HG02884 (cell line): ENCODE measurements at regions not wholly inside any gene's neighbourhood (a gene's known extent, or its start where the extent isn't known, plus 50 kb on each side); places are given as distances from the start of the nearest gene placed in this dataset.
"Not testable (repeated sequence)": the region's sequence is repeated elsewhere in the genome, so short reads cannot be mapped to it uniquely, and the experiment has no call there.

Experiments
- ATAC-seq: cut with Tn5 transposase; IDR thresholded peaks from one replicate; pipeline ENCODE4 v1.9.1; 2021; ENCODE audit warnings: mild to moderate bottlenecking, moderate library complexity; ENCODE audit not compliant: unreplicated experiment

- ATAC-seq, result not testable (repeated sequence)
These were observed 51.5 kb upstream of the CDC42EP3 start for GRCh38 chr2:37722971-37723370.

DNA sequence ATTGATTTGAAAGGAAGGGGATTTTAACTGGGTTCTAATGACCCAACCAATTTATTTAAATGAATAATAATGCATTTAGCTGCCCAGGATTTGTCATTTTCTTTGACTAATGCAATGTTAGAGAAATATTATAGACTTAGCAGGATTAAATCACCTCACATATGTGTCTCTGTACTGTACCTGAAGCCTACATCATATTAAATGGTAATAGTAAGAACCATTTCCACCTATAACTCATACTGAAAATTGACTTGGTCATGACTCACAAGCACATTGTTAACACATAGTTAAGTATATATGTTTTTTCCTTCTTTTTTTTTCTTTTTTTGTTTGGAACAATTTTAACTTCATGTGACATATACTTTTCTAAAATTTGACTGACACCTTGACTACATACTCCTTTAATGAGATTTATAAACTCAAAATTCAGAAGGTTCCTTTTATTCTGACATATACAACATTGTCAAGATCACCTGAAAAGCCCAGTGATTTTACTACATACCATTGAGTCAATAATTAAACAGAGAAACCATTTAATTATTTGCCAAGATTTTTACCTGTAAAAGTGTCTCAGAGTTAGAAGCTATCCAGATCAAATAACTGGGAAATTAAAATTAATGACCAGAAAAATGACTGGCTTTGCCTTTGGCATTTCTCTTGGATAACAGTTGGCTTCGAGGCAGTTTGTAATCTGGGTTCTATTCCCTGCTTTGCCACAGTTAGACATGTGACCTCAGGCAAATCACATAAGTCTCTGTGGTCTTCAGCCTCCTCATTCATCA is 58.8 kb upstream of the CDC42EP3 start:
- ATAC-seq, result no peak

DNA sequence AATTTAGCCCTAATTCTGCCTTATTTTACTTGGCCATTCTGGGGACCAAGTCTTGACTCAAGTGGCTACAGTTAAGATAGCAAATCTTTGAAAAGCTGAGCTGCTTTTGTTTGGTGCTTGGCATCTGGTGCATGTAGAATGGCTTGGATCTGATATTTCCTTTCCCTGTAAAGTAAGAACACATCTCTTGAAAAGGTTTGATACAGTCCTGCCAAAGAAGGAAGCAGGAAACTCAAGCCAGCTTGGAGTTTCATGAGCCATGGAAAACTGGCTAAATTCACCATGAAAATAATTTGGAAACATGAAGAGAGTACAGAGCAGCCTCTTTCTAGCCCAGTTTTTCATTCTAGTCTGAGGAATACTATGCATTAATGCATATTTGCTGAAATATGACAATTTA is 61.0 kb upstream of the CDC42EP3 start:
- not testable (repeated sequence) for ATAC-seq

DNA sequence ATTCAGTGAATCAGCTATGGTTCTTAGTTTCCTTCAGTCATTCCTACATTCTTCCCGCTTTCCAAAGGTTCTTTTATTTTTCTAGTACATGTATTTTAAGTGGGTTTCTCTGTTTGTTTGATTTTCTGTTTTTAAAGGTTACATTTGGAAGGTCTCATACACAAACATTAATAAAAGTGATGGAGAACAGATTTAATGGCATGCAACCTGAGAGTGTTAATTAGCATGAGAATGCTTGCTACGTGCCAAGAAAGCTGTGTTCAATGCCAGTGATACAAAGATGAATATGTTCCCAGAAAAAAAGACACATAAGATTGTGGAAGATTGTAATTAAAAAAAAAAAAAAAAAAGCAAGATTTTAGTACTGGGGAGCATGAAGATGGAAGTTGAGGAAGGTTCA is 61.8 kb upstream of the CDC42EP3 start:
- ATAC-seq, result no peak

GRCh38 chr2:37733955-37734354 is 62.5 kb upstream of the CDC42EP3 start:
- not testable (repeated sequence) for ATAC-seq

DNA sequence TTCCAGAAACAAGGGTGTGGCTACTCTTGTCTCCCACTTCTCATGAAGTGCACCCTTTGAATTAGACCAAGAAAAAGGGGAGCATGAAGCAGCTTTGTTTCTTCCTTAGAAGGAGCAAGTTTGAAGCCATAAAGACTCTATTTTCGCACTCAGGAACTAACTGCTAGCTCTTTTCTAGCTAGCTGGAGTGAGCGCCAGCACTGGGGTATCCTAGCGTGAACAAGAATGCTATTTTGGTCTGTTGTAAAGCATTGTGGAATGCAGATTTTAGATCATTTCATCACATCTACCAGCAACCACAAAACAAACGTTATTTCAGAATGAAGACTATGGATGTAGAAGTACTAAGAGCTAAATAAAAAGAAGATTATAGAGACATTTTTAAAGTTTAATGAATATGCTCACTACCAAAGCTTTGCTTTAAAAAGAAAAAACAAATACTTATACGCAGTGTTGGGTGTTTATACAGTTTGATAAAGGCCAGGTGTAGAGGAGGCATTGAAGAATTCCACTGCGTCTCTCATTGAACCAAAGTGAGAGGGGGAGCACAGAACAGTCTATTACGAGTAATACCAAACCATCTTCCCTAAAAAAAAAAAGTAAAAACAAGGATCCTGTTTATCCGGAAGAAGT is 63.6 kb upstream of the CDC42EP3 start:
- not testable (repeated sequence) for ATAC-seq

- not testable (repeated sequence) for ATAC-seq
These were observed 64.1 kb upstream of the CDC42EP3 start for GRCh38 chr2:37735524-37735910.

DNA sequence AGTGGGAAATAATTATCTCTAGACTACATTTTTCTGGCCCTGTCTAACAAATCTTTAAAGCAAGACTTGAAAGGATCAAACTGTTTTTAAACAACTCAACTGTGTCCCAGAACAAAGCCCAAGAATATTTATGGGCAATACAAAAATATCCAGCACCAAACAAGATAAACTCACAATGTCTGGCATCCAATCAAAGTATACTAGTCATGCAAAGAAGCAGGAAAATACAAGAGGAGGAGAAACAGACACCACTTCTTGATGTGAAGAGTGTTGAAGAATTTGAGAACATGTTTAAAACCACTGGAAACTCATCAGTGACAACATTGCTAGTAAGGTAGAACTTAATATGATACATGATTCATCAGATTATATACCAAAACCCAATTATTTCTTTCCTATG is 66.1 kb upstream of the CDC42EP3 start:
- no peak for ATAC-seq

- no peak for ATAC-seq
These were observed 66.9 kb upstream of the CDC42EP3 start for GRCh38 chr2:37738266-37738885.

DNA sequence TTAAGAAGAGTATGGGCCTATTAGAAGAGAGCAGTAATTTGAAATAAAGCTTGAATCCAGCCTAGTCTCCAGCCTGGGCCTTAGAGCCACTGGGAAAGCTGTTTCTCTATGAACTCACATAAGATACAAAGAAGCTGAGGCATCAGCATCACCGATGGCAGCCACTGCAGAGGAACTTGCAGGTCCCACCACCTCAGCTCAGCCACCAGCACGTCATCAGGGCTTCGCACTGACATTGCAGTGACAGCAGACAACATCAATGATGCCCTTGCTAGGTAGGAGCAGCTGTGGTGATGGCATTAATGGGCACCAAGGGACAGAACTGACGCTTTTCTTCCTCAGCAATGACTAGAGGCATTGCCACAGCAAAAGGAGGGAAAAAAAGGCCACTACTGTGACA is 67.7 kb upstream of the CDC42EP3 start:
- ATAC-seq, result no peak

GRCh38 chr2:37740164-37740739 is 68.8 kb upstream of the CDC42EP3 start:
- no peak for ATAC-seq

DNA sequence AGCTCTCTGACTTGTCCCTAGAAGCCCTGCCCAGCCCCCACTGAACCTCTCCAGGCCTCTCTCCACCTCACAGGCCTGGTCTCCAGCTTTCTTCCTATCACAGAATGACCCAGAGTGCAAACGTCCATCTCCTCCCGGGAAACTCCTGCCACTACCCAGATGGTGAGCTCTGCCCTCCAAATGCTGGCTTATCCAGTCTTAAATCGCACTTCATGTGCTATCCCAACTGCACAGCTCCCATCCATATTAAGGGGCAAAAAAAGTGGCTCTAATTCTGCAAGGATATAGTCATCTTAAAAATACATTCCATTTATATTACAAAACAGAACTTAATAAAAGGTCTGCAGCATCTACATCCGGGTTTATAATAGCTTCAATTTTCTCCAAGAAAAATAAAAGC is 70.8 kb upstream of the CDC42EP3 start:
- no peak for ATAC-seq

- ATAC-seq, result no peak
These were observed 72.6 kb upstream of the CDC42EP3 start for GRCh38 chr2:37744010-37744409.

DNA sequence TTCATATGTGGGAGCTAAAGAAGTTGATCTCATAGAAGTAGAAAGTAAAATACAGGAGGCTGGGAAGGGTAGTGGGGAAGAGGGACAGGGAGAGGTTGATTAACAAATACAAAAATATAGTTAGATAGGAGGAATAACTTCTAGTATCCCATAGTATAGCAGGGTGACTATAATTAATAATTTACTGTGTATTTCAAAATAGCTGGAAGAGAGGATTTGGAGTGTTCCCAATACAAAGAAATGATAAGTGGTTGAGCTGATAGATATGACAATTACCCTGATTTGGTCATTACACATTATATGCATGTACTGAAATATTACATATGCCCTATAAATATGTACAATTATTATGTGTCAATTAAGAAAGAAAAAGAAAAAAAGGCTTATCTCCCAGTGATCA is 73.5 kb upstream of the CDC42EP3 start:
- not testable (repeated sequence) for ATAC-seq

- ATAC-seq, result not testable (repeated sequence)
These were observed 74.6 kb upstream of the CDC42EP3 start for GRCh38 chr2:37746011-37746410.

DNA sequence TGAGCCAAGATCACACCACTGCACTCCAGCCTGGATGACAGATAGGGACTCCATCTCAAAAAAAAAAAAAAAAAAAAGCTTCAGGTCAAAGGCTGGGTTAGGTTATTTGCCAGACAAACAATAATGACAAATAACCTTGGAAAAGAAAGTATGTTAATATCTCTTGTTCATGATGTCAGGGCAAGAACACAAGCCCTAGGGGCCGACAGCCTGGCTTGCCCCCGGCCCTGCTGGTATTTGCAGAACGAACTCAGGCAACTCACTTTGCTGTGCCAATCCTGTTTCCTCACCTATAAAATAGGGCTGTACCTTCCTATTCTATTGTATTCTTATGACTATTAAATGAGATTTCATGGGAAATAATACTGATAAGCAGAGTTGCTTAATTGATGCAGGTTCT is 75.4 kb upstream of the CDC42EP3 start:
- ATAC-seq, result no peak

DNA sequence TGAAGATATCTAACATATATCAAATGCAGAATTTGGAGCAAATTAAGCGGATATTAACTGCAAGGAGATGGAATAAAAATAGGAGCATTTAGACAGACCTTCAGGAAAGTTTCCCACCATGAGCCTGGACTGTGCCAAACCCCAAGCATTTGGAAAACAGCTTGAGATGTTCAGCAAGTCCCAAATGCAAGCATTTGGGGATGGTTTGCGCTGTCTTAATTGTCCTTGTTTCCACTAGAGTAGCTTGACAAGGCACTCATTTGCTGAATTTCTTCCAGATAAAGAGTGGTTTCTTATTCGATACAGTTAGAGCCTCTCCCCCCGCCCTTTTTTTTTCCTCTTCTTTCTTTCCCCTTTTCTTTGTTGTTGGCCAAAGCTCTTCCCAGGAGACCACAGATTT is 77.1 kb upstream of the CDC42EP3 start:
- no peak for ATAC-seq

DNA sequence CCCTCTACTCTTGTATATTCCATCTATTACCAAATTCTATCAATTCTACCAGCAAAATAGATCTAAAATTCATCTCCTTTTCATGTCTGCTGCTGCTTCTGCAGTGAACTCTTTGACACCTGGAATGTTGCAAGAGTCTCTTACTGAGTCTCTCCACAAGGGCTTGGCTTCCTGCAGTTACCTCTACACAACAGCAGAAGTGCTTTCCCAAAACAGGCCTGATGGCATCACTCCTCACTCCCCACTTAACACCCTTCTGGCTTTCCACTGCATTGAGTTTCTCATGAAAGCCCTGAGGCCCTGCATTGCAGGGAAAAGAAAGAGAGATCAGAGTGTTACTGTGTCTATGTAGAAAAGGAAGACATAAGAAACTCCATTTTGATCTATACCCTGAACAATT is 78.8 kb upstream of the CDC42EP3 start:
- ATAC-seq, result not testable (repeated sequence)

GRCh38 chr2:37752766-37753165 is 81.3 kb upstream of the CDC42EP3 start:
- no peak for ATAC-seq

DNA sequence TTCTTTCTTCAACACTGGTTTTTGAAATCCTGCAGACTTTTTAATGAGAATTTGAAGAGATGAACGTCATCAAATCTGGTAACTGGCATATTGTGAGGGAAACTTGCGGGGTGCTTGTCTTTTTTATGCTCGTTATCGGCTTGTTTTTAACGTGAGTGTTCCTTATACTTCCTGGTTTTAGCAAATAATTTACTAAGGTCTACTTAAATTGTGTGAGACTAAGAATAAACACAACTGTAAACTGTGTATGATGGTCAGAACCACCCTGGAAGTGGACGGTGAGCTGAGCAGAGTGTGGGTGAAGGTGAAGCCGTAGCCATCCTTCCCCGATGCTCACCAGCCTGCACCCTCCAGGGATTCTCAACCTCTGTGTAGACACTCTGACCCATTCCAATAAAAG is 82.3 kb upstream of the CDC42EP3 start:
- no peak for ATAC-seq

DNA sequence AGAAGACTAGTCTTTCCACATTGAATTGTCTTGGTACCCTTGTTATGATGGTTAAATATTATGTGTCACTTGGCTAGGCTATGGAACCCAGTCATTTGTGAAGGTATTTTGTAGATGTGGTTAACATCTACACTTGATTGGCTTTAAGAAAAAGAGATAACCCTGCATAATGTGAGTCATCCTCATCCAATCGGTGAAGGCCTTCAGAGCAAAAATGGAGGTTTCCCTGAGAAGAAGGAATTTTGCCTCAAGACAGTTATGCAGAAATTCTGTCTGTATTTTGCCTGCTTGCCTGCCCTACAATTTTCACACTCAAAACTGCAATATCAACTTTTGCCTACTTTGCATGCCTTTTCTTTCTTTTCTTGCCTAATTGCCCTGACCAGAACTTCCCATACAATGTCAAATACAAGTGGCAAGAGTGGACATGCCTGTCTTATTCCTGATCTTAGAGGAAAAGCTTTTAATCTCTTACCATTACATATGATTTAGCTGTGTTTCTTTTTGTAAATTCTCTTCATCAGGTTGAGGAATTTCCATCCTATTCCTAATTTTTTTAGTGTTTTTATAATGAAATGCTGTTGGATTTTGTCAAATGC is 84.6 kb upstream of the CDC42EP3 start:
- not testable (repeated sequence) for ATAC-seq
